Parathyroid adenoma (tissue), 2 donors: ENCODE measurements at regions not wholly inside any gene's neighbourhood (a gene's known extent, or its start where the extent isn't known, plus 50 kb on each side); places are given as distances from the start of the nearest gene placed in this dataset.

Experiments used
- H2AFZ ChIP-seq: fragments of 300-600 bp; sonication (generic); one replicate; pipeline ENCODE4 v1.7.0; 2017; ENCODE audit warnings: antibody characterized with exemption, mild to moderate bottlenecking
- H3K27ac ChIP-seq: fragments of 300-600 bp; sonication (generic); one replicate; pipeline ENCODE4 v1.7.0; 2017
- H3K27me3 ChIP-seq: fragments of 300-600 bp; sonication (generic); one replicate; pipeline ENCODE4 v1.7.0; 2017; ENCODE audit warnings: low read length; ENCODE audit not compliant: control insufficient read depth, insufficient read depth
- H3K36me3 ChIP-seq: fragments of 300-600 bp; sonication (generic); one replicate; pipeline ENCODE4 v1.7.0; 2017; ENCODE audit warnings: low read length; ENCODE audit not compliant: control insufficient read depth, insufficient read depth
- H3K4me1 ChIP-seq: fragments of 300-600 bp; sonication (generic); one replicate; pipeline ENCODE4 v1.7.0; 2017; ENCODE audit warnings: control low read depth
- H3K4me2 ChIP-seq: fragments of 300-600 bp; sonication (generic); one replicate; pipeline ENCODE4 v1.7.0; 2017; ENCODE audit warnings: low read length
- H3K4me3 ChIP-seq: fragments of 300-600 bp; sonication (generic); one replicate; pipeline ENCODE4 v1.7.0; 2017; ENCODE audit warnings: low read depth, low read length
- H3K79me2 ChIP-seq: fragments of 300-600 bp; sonication (generic); one replicate; pipeline ENCODE4 v1.7.0; 2017; ENCODE audit warnings: control low read depth
- H3K9ac ChIP-seq: fragments of 300-600 bp; sonication (generic); one replicate; pipeline ENCODE4 v1.7.0; 2017; ENCODE audit warnings: mild to moderate bottlenecking
- H3K9me3 ChIP-seq: fragments of 300-600 bp; sonication (generic); one replicate; pipeline ENCODE4 v1.7.0; 2017; ENCODE audit warnings: low read length; ENCODE audit not compliant: control insufficient read depth
- TF ChIP-seq, protein P1 (sequence below): fragments of 300-600 bp; sonication (generic); IDR thresholded peaks from one replicate; pipeline ENCODE4 v1.7.0; 2017; ENCODE audit warnings: antibody characterized with exemption, mild to moderate bottlenecking
- donor health status: primary hyperparathyroidism.

DNA sequence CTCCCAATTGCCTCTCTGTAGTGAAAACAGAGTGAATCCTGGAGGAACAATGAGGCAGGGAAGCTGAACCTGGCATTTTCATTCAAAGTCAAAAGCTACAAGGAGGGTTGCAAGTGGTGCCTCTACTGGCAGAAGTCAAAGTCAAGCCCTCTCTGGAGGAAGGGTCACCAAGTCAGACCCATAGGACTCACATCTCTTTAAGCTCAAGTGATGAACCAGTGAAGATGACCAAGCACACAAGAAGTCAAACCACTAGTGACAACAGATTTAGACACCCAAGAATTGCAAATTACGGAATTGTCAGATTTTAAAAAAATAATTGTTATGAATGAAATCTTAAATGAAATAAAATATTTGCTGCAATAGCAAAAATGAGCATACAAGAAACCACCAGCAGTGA is 81.1 kb upstream of the ATP1B1 start:
- H3K79me2 ChIP-seq, result no peaks in the 10 kb centered on the region
- H3K9me3 ChIP-seq, result no peaks in the 10 kb centered on the region
- no peak overlapping the region for H2AFZ ChIP-seq
- H3K36me3 ChIP-seq, result no peaks in the 10 kb centered on the region
- no peaks in the 10 kb centered on the region for H3K27me3 ChIP-seq
- H3K4me2 ChIP-seq, result peak overlapping the region; percentile 61
- no peak overlapping the region for H3K4me3 ChIP-seq
- TF ChIP-seq, protein P1, sequence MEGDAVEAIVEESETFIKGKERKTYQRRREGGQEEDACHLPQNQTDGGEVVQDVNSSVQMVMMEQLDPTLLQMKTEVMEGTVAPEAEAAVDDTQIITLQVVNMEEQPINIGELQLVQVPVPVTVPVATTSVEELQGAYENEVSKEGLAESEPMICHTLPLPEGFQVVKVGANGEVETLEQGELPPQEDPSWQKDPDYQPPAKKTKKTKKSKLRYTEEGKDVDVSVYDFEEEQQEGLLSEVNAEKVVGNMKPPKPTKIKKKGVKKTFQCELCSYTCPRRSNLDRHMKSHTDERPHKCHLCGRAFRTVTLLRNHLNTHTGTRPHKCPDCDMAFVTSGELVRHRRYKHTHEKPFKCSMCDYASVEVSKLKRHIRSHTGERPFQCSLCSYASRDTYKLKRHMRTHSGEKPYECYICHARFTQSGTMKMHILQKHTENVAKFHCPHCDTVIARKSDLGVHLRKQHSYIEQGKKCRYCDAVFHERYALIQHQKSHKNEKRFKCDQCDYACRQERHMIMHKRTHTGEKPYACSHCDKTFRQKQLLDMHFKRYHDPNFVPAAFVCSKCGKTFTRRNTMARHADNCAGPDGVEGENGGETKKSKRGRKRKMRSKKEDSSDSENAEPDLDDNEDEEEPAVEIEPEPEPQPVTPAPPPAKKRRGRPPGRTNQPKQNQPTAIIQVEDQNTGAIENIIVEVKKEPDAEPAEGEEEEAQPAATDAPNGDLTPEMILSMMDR, result no peak
- no peak overlapping the region for H3K9ac ChIP-seq
- H3K27ac ChIP-seq, result peak overlapping the region; percentile 62
- H3K4me1 ChIP-seq, result peaks cover 11% of the 10 kb centered on the region

DNA sequence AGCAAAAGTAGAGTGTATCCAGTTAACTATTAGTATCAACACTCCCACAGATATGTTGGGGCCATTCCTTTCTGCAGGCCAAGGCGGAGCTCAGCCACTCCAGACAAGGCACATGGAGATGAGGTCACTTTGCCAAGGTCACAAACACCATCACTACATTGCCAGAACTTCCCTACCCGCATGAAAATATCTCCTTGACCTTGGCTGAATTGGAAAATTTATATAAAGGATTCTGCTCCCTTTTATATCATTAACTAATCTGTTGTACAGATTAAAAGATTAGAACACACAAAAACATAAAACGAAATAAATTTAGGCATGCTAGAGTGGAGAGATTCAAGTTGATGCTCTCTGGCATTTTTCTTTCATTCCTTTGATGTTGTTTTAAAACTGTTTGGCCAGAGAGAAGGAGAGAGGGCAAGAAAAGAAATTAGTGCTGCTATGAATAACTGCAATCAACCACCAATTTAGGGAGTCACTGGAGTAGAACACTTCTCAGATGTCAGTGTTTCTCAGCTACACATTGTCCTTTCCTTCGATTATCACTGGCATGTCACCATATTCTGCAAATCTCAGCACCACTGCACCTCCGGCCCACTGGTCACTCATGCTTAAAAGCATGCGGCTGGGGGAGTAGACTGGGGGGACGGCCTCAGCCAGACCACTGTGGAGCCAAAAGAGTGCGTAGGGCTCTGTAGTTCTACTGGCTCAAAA is 78.7 kb upstream of the ATP1B1 start:
- Histone ChIP-seq H3K27ac (peak overlapping the region; percentile 68), H3K4me1 (peaks cover 11% of the 10 kb centered on the region), H3K4me3 (peak overlapping the region; percentile 25), H3K4me2 (peak overlapping the region; percentile 39), H3K36me3 (no peaks in the 10 kb centered on the region), H3K27me3 (no peaks in the 10 kb centered on the region), H3K9ac (no peak overlapping the region), H3K9me3 (no peaks in the 10 kb centered on the region), H2AFZ (no peak overlapping the region), H3K79me2 (no peaks in the 10 kb centered on the region)
- TF ChIP-seq, protein P1, result no peak

DNA sequence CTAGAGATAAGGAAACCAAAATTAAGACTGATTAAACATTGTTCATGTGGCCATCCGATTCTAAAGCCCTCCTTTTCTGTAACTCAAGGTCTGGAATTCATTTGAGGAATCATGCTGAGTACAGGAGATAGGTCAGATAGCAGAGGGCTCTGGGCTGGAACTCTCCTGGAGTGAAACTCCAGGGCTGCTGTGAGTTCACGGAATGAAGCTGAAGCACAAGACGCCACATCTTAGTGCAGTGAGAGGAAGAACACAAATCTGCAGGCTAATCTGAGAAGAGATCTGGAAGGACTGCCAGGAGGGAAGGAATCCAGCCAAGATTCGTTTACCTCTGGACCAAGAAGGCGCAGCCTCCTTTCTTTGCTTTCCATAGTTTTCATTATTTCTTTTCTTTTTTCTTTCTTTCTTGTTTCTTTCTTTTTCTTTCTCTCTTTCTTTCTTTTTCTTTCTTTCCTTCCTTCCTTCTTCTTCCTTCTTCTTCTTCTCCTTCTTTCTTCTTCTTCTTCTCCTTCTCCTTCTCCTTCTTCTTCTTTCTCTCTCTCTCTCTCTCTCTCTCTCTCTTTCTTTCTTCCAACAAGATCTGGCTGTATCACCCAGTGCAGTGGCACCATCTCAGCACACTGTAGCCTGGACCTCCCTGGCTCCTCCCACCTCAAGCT is 74.8 kb upstream of the ATP1B1 start:
- Histone ChIP-seq H3K4me2 (peak overlapping the region; percentile 13), H3K79me2 (no peaks in the 10 kb centered on the region), H3K9me3 (no peaks in the 10 kb centered on the region), H3K4me1 (peaks cover 2% of the 10 kb centered on the region), H3K27me3 (no peaks in the 10 kb centered on the region), H3K36me3 (no peaks in the 10 kb centered on the region), H3K4me3 (peak overlapping the region; percentile 3), H3K9ac (no peak overlapping the region), H2AFZ (peak overlapping the region; percentile 42), H3K27ac (peak overlapping the region; percentile 68)
- TF ChIP-seq, protein P1, result no peak

DNA sequence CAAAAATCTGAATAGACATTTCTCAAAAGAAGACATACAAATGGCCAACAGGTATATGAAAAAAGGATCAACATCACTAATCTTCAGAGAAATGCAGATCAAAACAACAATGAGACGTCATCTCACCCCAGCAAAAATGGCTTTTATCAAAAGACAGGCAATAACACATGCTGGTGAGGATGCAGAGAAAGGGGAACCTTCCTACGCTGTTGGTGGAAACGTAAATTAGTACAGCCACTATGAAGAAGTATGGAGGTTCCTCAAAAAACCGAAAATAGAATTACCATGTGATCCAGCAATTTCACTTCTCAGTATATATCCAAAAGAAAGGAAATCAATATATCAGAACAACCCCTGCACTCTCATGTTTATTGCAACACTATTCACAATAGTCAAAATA is 65.1 kb upstream of the ATP1B1 start:
- no peaks in the 10 kb centered on the region for H3K36me3 ChIP-seq
- H3K79me2 ChIP-seq, result no peaks in the 10 kb centered on the region
- H3K27me3 ChIP-seq, result no peaks in the 10 kb centered on the region
- H3K4me2 ChIP-seq, result no peak overlapping the region
- H3K4me1 ChIP-seq, result peaks cover 2% of the 10 kb centered on the region
- no peak overlapping the region for H3K4me3 ChIP-seq
- no peak overlapping the region for H2AFZ ChIP-seq
- TF ChIP-seq, protein P1, result no peak
- H3K9ac ChIP-seq, result no peak overlapping the region
- no peak overlapping the region for H3K27ac ChIP-seq
- H3K9me3 ChIP-seq, result no peaks in the 10 kb centered on the region

DNA sequence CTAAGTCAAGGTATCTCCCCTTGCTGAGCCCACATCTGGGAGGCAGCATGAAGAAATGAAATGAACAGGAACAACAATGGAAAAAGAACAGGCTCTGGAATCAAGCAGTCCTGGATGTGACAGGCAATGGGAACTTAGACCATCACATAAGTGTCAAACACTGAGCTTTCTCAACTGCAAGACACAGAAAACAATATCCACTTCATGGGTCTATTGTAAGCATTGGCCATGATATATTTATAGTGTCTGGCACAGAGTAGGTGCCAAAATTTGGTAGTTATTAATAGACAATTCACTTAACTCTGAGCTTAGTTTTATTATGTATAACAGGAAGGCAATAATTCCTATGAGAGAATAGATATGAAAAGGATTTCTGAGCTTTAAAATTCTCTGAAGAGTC is 64.1 kb upstream of the ATP1B1 start:
- H3K9ac ChIP-seq, result no peak overlapping the region
- H3K9me3 ChIP-seq, result no peaks in the 10 kb centered on the region
- peaks cover 2% of the 10 kb centered on the region for H3K4me1 ChIP-seq
- TF ChIP-seq, protein P1, result no peak
- H3K4me2 ChIP-seq, result no peak overlapping the region
- H3K79me2 ChIP-seq, result no peaks in the 10 kb centered on the region
- no peak overlapping the region for H3K4me3 ChIP-seq
- no peaks in the 10 kb centered on the region for H3K36me3 ChIP-seq
- no peak overlapping the region for H3K27ac ChIP-seq
- no peaks in the 10 kb centered on the region for H3K27me3 ChIP-seq
- no peak overlapping the region for H2AFZ ChIP-seq
